SH-SY5Y (cell line): ENCODE measurements at regions not wholly inside any gene's neighbourhood (a gene's known extent, or its start where the extent isn't known, plus 50 kb on each side); places are given as distances from the start of the nearest gene placed in this dataset.

Source experiments
- GATA2 ChIP-seq: IDR thresholded peaks from 2 replicates; pipeline ENCODE4 v1.6.1; 2011; ENCODE audit warnings: mild to moderate bottlenecking, low read depth, low read length
- GATA3 ChIP-seq: IDR thresholded peaks from 2 replicates; pipeline ENCODE4 v1.6.1; 2011; ENCODE audit warnings: low read depth, mild to moderate bottlenecking, low read length, moderate library complexity

- TF ChIP-seq GATA3: no peak
- no peak for TF ChIP-seq GATA2
Observed at GRCh38 chr12:87720967-87721366, 308.2 kb downstream of the C12orf50 start.

- TF ChIP-seq GATA2: no peak
- TF ChIP-seq GATA3: no peak
Observed at GRCh38 chr12:87704374-87704773, 324.8 kb downstream of the C12orf50 start.

- TF ChIP-seq GATA2: no peak
- TF ChIP-seq GATA3: no peak
Observed at GRCh38 chr12:87690236-87690810, 338.9 kb downstream of the C12orf50 start.

GRCh38 chr12:87689196-87689595, 340.0 kb downstream of the C12orf50 start:
- TF ChIP-seq GATA3: no peak
- TF ChIP-seq GATA2: no peak

- TF ChIP-seq GATA2: no peak
- TF ChIP-seq GATA3: no peak
Observed at GRCh38 chr12:87687362-87687761, 341.8 kb downstream of the C12orf50 start.

GRCh38 chr12:87685696-87686095, 343.5 kb downstream of the C12orf50 start:
- no peak for TF ChIP-seq GATA3
- no peak for TF ChIP-seq GATA2

DNA sequence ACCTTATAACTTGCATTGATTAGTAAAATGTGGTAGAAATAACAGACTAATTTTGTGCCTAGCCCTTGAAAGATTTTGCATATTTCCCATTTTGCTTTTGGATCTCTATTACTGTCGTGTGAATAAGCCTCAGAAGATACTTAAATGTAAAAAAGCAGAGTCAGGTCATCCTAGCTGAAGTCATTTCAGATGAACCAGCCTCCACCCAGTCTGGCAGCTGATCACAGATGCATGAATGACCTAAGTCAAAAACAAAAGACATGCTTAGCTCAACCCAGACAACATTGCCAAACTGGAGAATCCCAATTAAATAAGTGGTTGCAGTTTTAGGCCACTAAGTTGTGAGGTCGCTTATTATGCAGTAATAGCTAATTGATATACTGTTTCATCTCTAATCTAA, 349.9 kb downstream of the C12orf50 start:
- no peak for TF ChIP-seq GATA3
- no peak for TF ChIP-seq GATA2

DNA sequence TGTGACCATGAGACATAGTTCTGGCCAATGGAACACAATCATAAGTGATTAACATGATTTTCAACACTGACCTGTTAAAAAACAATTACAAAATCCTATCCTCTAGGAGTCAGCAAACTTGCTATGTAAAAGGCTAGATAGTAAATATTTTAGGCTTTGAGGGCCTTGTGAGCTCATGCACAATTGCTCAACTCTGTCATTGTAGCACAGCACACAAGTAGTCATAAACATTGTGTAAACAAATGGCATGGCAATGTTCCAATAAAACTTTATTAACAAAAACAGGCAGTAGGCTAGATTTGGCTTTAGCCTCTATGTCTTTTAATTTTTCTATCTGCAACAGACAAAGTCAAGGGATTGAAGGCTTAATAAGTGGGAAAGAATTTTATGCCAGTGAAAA, 350.7 kb downstream of the C12orf50 start:
- TF ChIP-seq GATA3 (no peak), GATA2 (no peak)

DNA sequence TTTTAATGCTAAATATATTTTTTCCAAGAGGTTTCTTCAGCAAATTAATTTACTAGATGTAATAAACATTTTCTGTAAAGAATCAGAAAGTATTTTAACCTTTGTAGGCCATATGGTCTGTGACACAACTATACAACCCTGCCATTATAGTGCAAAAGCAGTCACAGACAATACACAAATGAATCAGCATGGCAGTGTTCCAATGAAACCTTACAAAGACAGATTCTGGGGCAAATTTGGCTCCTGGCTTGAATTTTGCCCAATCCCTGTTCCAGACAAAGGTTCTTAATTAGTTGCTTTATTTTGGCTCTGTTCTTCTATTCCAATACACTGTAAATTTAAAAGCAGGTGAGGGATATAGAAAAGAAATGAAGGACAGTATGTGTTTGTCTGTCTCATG, 352.5 kb downstream of the C12orf50 start:
- TF ChIP-seq GATA2 (no peak), GATA3 (no peak)

DNA sequence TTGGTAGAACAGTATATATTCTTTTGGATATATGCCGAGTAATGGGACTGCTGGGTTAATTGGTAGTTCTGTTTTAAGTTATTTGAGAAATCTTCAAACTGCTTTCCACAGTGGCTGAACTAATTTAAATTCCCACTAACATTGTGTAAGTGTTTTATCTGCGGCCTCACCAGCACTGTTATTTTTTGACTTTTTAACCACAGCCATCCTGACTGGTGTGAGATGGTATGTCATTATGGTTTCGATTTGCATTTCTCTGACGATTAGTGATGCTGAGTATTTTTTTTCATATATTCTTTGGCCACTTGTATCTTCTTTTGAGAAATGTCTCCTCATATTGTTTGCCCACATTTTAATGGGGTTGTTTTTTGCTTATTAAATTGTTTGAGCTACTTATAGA, 357.4 kb downstream of the C12orf50 start:
- TF ChIP-seq GATA3: no peak
- no peak for TF ChIP-seq GATA2

GRCh38 chr12:87670448-87670847, 358.8 kb downstream of the C12orf50 start:
- TF ChIP-seq GATA2: no peak
- TF ChIP-seq GATA3: no peak

- TF ChIP-seq GATA3: no peak
- TF ChIP-seq GATA2: no peak
Observed at GRCh38 chr12:87667378-87667777, 361.8 kb downstream of the C12orf50 start.

- TF ChIP-seq GATA3: no peak
- no peak for TF ChIP-seq GATA2
Observed at GRCh38 chr12:87661786-87662377, 367.3 kb downstream of the C12orf50 start.

DNA sequence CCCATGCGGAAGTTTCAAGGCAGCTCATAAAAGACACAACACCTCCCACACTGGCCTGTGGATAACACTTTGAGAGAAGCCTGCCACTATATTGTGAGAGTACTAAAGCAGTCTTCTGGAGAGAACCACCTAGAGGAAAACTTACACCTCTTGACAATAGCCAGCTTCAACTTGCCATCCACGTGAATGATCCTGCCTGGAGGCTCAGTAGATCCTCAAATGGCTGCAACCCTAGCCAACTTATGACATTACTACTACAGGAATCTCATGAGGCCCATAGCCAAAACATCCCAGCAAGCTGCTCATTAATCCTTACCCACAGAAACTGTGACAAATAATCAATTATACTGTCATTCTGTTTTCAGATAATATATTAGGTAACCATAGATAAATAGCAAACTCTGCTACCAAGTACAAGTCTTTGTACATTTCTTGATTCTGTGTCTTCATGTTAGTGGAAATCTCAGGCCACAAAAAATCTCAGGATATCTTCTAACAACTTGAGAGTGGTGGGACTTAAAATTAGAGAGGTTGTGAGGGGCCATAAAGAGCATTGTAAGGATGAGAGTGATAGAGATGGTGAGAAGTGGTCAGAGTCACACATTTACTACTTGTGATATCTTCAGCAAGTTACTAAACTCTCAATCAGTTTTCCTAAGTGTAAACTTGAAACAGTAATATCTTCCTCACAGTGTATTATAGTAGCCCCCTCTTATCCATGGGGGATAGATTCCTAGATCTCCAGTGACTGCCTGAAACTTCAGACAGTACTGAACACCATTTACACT, 368.0 kb downstream of the C12orf50 start:
- TF ChIP-seq GATA3 (no peak), GATA2 (no peak)

GRCh38 chr12:87660291-87660690, 368.9 kb downstream of the C12orf50 start:
- TF ChIP-seq GATA3 (no peak), GATA2 (no peak)
